Loucy (cell line): ENCODE measurements at regions not wholly inside any gene's neighbourhood (a gene's known extent, or its start where the extent isn't known, plus 50 kb on each side); places are given as distances from the start of the nearest gene placed in this dataset.

Experiments used
- H2AFZ ChIP-seq: fragments of 200-600 bp; sonication (generic); 2 replicates; pipeline ENCODE4 v1.6.0; 2016; ENCODE audit warnings: antibody characterized with exemption, mild to moderate bottlenecking, low read length, moderate library complexity
- H3F3A ChIP-seq: fragments of 200-600 bp; 2 replicates; pipeline ENCODE4 v1.6.0; 2016; ENCODE audit warnings: antibody characterized with exemption, low read depth, mild to moderate bottlenecking
- H3K27me3 ChIP-seq: fragments of 200-600 bp; sonication (generic); 2 replicates; pipeline ENCODE4 v1.6.1; 2014; ENCODE audit warnings: low read length, mild to moderate bottlenecking; ENCODE audit not compliant: insufficient read depth, poor library complexity, severe bottlenecking
- H3K36me3 ChIP-seq: fragments of 200-600 bp; sonication (generic); 2 replicates; pipeline ENCODE4 v1.6.1; 2016; ENCODE audit warnings: low read length; ENCODE audit not compliant: insufficient read depth
- H3K4me1 ChIP-seq: fragments of 200-600 bp; sonication (generic); 2 replicates; pipeline ENCODE4 v1.5.1; 2014; ENCODE audit warnings: low read length, mild to moderate bottlenecking; ENCODE audit not compliant: insufficient read depth, poor library complexity, severe bottlenecking
- H3K4me2 ChIP-seq: fragments of 200-600 bp; sonication (generic); 2 replicates; pipeline ENCODE4 v1.6.0; 2014; ENCODE audit warnings: antibody characterized with exemption, low read length, low read depth, mild to moderate bottlenecking; ENCODE audit not compliant: poor library complexity, severe bottlenecking
- H3K4me3 ChIP-seq: fragments of 200-600 bp; sonication (generic); 2 replicates; pipeline ENCODE4 v1.5.1; 2014; ENCODE audit warnings: low read length, mild to moderate bottlenecking, mixed read lengths; ENCODE audit not compliant: poor library complexity, severe bottlenecking
- H3K79me2 ChIP-seq: fragments of 200-600 bp; sonication (generic); 2 replicates; pipeline ENCODE4 v1.6.1; 2014; ENCODE audit warnings: low read length; ENCODE audit not compliant: insufficient read depth
- H3K9ac ChIP-seq: fragments of 200-600 bp; sonication (generic); 2 replicates; pipeline ENCODE4 v1.6.0; 2014; ENCODE audit warnings: mild to moderate bottlenecking, low read depth, low read length, moderate library complexity; ENCODE audit not compliant: poor library complexity, severe bottlenecking
- H3K9me2 ChIP-seq: fragments of 200-600 bp; sonication (generic); replicated peaks from 2 replicates; pipeline ENCODE4 v1.6.1; 2016; ENCODE audit warnings: low read depth, low read length, mixed read lengths
- H3K9me3 ChIP-seq: fragments of 200-600 bp; sonication (generic); 2 replicates; pipeline ENCODE4 v1.6.1; 2014; ENCODE audit warnings: mild to moderate bottlenecking, antibody characterized with exemption, low read length, low read depth; ENCODE audit not compliant: insufficient read depth
- H4K20me1 ChIP-seq: fragments of 200-600 bp; sonication (generic); 2 replicates; pipeline ENCODE4 v1.6.0; 2014; ENCODE audit warnings: antibody characterized with exemption, low read length, mild to moderate bottlenecking; ENCODE audit not compliant: insufficient read depth, poor library complexity, severe bottlenecking
- EZH2phosphoT487 ChIP-seq: fragments of 200-600 bp; IDR thresholded peaks from 2 replicates; pipeline ENCODE4 v1.6.1; 2018; ENCODE audit warnings: antibody characterized with exemption, mild to moderate bottlenecking, moderate library complexity, borderline replicate concordance
- TF ChIP-seq, protein P1 (sequence below): fragments of 200-600 bp; sonication (generic); conservative IDR thresholded peaks from 2 replicates; pipeline ENCODE4 v1.5.1; 2014; ENCODE audit warnings: mild to moderate bottlenecking, antibody characterized with exemption, low read length

- Histone ChIP-seq H3F3A (no peaks in the 10 kb centered on the region), H2AFZ (no peak overlapping the region), H3K9ac (no peak overlapping the region), H4K20me1 (no peaks in the 10 kb centered on the region), H3K4me1 (no peaks in the 10 kb centered on the region), H3K27me3 (no peaks in the 10 kb centered on the region), H3K9me3 (no peaks in the 10 kb centered on the region), H3K9me2 (no peaks in the 10 kb centered on the region), H3K4me3 (no peak overlapping the region), H3K4me2 (no peak overlapping the region), H3K79me2 (no peaks in the 10 kb centered on the region), H3K36me3 (no peaks in the 10 kb centered on the region)
- TF ChIP-seq, protein P1, sequence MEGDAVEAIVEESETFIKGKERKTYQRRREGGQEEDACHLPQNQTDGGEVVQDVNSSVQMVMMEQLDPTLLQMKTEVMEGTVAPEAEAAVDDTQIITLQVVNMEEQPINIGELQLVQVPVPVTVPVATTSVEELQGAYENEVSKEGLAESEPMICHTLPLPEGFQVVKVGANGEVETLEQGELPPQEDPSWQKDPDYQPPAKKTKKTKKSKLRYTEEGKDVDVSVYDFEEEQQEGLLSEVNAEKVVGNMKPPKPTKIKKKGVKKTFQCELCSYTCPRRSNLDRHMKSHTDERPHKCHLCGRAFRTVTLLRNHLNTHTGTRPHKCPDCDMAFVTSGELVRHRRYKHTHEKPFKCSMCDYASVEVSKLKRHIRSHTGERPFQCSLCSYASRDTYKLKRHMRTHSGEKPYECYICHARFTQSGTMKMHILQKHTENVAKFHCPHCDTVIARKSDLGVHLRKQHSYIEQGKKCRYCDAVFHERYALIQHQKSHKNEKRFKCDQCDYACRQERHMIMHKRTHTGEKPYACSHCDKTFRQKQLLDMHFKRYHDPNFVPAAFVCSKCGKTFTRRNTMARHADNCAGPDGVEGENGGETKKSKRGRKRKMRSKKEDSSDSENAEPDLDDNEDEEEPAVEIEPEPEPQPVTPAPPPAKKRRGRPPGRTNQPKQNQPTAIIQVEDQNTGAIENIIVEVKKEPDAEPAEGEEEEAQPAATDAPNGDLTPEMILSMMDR, result no peak
- no peak for TF ChIP-seq EZH2phosphoT487
These were observed 720.5 kb upstream of the SLC35B3 start for GRCh38 chr6:9155836-9156235.

DNA sequence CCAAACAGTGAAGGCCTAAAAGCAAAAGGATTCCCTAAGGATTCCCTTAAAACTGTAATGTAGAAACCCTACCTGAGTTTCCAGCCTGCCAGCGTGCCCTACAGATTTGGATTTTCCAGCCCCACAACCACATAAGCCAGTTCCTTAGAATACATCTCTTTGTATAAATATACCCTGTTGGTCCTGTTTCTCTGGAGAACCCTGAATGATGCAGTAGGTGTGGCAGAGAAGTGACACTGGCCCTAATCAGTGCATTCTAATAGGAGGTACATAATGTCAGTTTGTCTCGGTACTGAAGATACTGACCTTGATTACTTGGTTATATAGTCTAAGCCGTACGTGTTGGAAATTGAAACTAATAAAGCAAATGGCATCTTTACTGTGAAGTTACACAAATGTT, 707.8 kb upstream of the SLC35B3 start:
- no peaks in the 10 kb centered on the region for H3K36me3 ChIP-seq
- no peaks in the 10 kb centered on the region for H3K79me2 ChIP-seq
- H3K4me2 ChIP-seq, result no peak overlapping the region
- H3F3A ChIP-seq, result no peaks in the 10 kb centered on the region
- no peak overlapping the region for H3K4me3 ChIP-seq
- no peaks in the 10 kb centered on the region for H3K4me1 ChIP-seq
- H4K20me1 ChIP-seq, result no peaks in the 10 kb centered on the region
- no peaks in the 10 kb centered on the region for H3K9me3 ChIP-seq
- no peaks in the 10 kb centered on the region for H3K9me2 ChIP-seq
- no peak for TF ChIP-seq EZH2phosphoT487
- H3K27me3 ChIP-seq, result no peaks in the 10 kb centered on the region
- no peak overlapping the region for H3K9ac ChIP-seq
- H2AFZ ChIP-seq, result no peak overlapping the region

DNA sequence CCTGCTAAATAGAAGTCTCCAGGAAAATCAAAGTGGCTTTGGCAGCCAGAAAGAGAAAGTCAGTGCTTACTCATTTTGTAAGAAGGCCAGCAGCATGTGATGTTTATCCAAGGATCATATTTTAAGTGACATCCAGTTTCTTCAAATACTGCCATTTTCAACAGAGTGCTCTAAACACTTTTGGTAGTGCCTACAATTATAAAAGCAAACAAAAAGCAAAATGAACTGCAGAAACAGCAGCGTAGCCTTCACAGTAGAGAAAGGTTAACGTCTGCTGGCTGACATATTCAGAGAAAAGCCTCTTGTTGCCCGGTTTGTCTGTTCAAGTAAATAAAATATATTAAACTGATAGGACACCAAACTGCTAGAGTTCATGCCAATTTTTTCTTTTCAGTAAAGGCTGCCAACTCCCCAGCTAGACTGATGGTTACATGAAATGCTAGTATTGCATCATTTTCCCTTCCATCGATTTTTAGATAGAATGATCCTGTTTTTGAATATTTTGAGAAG, 705.7 kb upstream of the SLC35B3 start:
- Histone ChIP-seq H3K4me2 (no peak overlapping the region), H3K4me1 (no peaks in the 10 kb centered on the region), H3K9ac (no peak overlapping the region), H3K79me2 (no peaks in the 10 kb centered on the region), H2AFZ (no peak overlapping the region), H3K9me3 (no peaks in the 10 kb centered on the region), H3K4me3 (no peak overlapping the region), H4K20me1 (no peaks in the 10 kb centered on the region), H3K9me2 (no peaks in the 10 kb centered on the region), H3F3A (no peaks in the 10 kb centered on the region), H3K36me3 (no peaks in the 10 kb centered on the region), H3K27me3 (no peaks in the 10 kb centered on the region)
- TF ChIP-seq, protein P1, result no peak
- TF ChIP-seq EZH2phosphoT487, result no peak

GRCh38 chr6:9140172-9140571, 704.8 kb upstream of the SLC35B3 start:
- H3K4me1 ChIP-seq, result no peaks in the 10 kb centered on the region
- no peaks in the 10 kb centered on the region for H3K79me2 ChIP-seq
- no peaks in the 10 kb centered on the region for H4K20me1 ChIP-seq
- H3F3A ChIP-seq, result no peaks in the 10 kb centered on the region
- no peak overlapping the region for H2AFZ ChIP-seq
- H3K4me2 ChIP-seq, result no peak overlapping the region
- TF ChIP-seq EZH2phosphoT487, result no peak
- TF ChIP-seq, protein P1, result no peak
- H3K9ac ChIP-seq, result no peak overlapping the region
- no peaks in the 10 kb centered on the region for H3K36me3 ChIP-seq
- H3K4me3 ChIP-seq, result no peak overlapping the region
- H3K9me3 ChIP-seq, result no peaks in the 10 kb centered on the region
- H3K27me3 ChIP-seq, result no peaks in the 10 kb centered on the region
- no peaks in the 10 kb centered on the region for H3K9me2 ChIP-seq
